Endothelial cell of umbilical vein (primary cell): ENCODE measurements at regions not wholly inside any gene's neighbourhood (a gene's known extent, or its start where the extent isn't known, plus 50 kb on each side); places are given as distances from the start of the nearest gene placed in this dataset.

Source experiments
- BruUV-seq: library from RNA; stranded (reverse); fragments of 400-500 nt; replicated peaks from 2 replicates; lab custom pipeline; 2021; lab: Mats Ljungman, UMichigan
- CTCF ChIA-PET: fragments of 300-600, 350-600 bp; sonication (Branson Sonifier 250); formaldehyde crosslinking; loops from one replicate; lab custom pipeline; 2021; ENCODE audit warnings: antibody characterized with exemption, inconsistent platforms; lab: Charles Lee
- POLR2A ChIA-PET: fragments of 300-600, 350-600 bp; sonication (Branson Sonifier 250); formaldehyde crosslinking; loops from one replicate; lab custom pipeline; 2021; ENCODE audit warnings: antibody characterized with exemption, inconsistent platforms; lab: Charles Lee
- DNase-seq: peaks from one replicate; pipeline ENCODE4 v3.0.0-alpha.2; 2011; ENCODE audit warnings: low read depth, low spot score
- FAIRE-seq: peaks from 2 replicates; lab custom pipeline; 2011; peaks lifted over from hg19 to GRCh38; lab: Jason Lieb, UNC
- H2AFZ ChIP-seq: 2 replicates; pipeline ENCODE4 v1.6.0; 2012; ENCODE audit warnings: low read depth, low read length, control low read depth, inconsistent platforms
- H3K27ac ChIP-seq: 2 replicates; pipeline ENCODE4 v1.5.1; 2011; ENCODE audit warnings: low read depth, mild to moderate bottlenecking, control low read depth, low read length, moderate library complexity; ENCODE audit not compliant: insufficient read depth
- H3K27me3 ChIP-seq, 2 experiments: 2 replicates each; pipeline versions ENCODE4 v1.6.0 to v1.6.1; 2011; ENCODE audit warnings: low read length in 2 of 2, mixed read lengths in 1 of 2; ENCODE audit not compliant: control insufficient read depth in 2 of 2, insufficient read depth in 2 of 2
- H3K36me3 ChIP-seq, 2 experiments: 2 replicates in 1 of 2; 3 replicates in 1 of 2; pipeline ENCODE4 v1.5.1; 2011; ENCODE audit warnings: low read length in 2 of 2, mild to moderate bottlenecking in 1 of 2, moderate library complexity in 1 of 2; ENCODE audit not compliant: control insufficient read depth in 2 of 2, insufficient read depth in 2 of 2; ENCODE audit errors: extremely low read depth in 1 of 2
- H3K4me1 ChIP-seq: 3 replicates; pipeline ENCODE4 v1.5.1; 2011; ENCODE audit warnings: mild to moderate bottlenecking, low read length; ENCODE audit not compliant: control insufficient read depth, insufficient read depth; ENCODE audit errors: extremely low read depth
- H3K4me2 ChIP-seq: 2 replicates; pipeline ENCODE4 v1.6.1; 2011; ENCODE audit warnings: low read length, control low read depth, mixed read lengths; ENCODE audit not compliant: insufficient read depth
- H3K4me3 ChIP-seq, 3 experiments: fragments of 200-600 bp in 1 of 3; sonication (generic), shearing (Covaris generic) in 1 of 3; replicated peaks in 1 of 3; 2 replicates each; pipeline ENCODE4 v1.5.1; 2011 to 2016; ENCODE audit warnings: control low read depth in 3 of 3, low read length in 3 of 3, mild to moderate bottlenecking in 2 of 3, inconsistent platforms in 1 of 3, low read depth in 1 of 3, moderate library complexity in 1 of 3; ENCODE audit not compliant: insufficient read depth in 1 of 3
- H3K79me2 ChIP-seq: 2 replicates; pipeline ENCODE4 v1.6.0; 2012; ENCODE audit warnings: low read length, inconsistent platforms; ENCODE audit not compliant: control insufficient read depth, insufficient read depth
- H3K9ac ChIP-seq: replicated peaks from 2 replicates; pipeline ENCODE3; 2011; ENCODE audit warnings: low read length, control low read depth; ENCODE audit not compliant: insufficient read depth; ENCODE audit errors: extremely low read depth
- H3K9me1 ChIP-seq: replicated peaks from 3 replicates; pipeline ENCODE4 v1.6.0; 2011; ENCODE audit warnings: mild to moderate bottlenecking, low read length; ENCODE audit not compliant: control insufficient read depth, insufficient read depth; ENCODE audit errors: extremely low read depth
- H3K9me3 ChIP-seq: replicated peaks from 2 replicates; pipeline ENCODE4 v1.5.1; 2012; ENCODE audit warnings: low read length, inconsistent platforms; ENCODE audit not compliant: control insufficient read depth, insufficient read depth
- H4K20me1 ChIP-seq: replicated peaks from 2 replicates; pipeline ENCODE3; 2011; ENCODE audit warnings: mild to moderate bottlenecking, low read length; ENCODE audit not compliant: control insufficient read depth, insufficient read depth; ENCODE audit errors: extremely low read depth
- CTCF ChIP-seq, 2 donors: IDR thresholded peaks; 1 replicate in 1 of 2; 2 replicates in 1 of 2; pipeline ENCODE4 v1.5.1; 2011; ENCODE audit warnings: low read length in 2 of 2, mild to moderate bottlenecking in 2 of 2, moderate library complexity in 2 of 2, control low read depth in 1 of 2, inconsistent platforms in 1 of 2, low read depth in 1 of 2; ENCODE audit not compliant: insufficient read depth in 1 of 2; ENCODE audit errors: extremely low read depth in 1 of 2
- EZH2 ChIP-seq: IDR thresholded peaks from 2 replicates; pipeline ENCODE4 v1.6.1; 2012; ENCODE audit warnings: borderline replicate concordance, low read depth, mild to moderate bottlenecking, moderate library complexity, low read length, inconsistent platforms; ENCODE audit not compliant: severe bottlenecking
- FOS ChIP-seq: IDR thresholded peaks from 2 replicates; pipeline ENCODE4 v1.6.1; 2011; ENCODE audit warnings: mild to moderate bottlenecking, low read length, moderate library complexity, borderline replicate concordance; ENCODE audit not compliant: insufficient read depth
- GATA2 ChIP-seq: IDR thresholded peaks from 2 replicates; pipeline ENCODE4 v1.7.0; 2011; ENCODE audit warnings: low read depth, mild to moderate bottlenecking, moderate library complexity, mixed read lengths, low read length; ENCODE audit not compliant: insufficient read length, insufficient read depth
- JUN ChIP-seq: IDR thresholded peaks from 2 replicates; pipeline ENCODE4 v1.6.1; 2011; ENCODE audit warnings: borderline replicate concordance, low read depth; ENCODE audit not compliant: insufficient read length, insufficient read depth
- MAX ChIP-seq: IDR thresholded peaks from 2 replicates; pipeline ENCODE4 v1.6.1; 2011; ENCODE audit not compliant: insufficient read depth, insufficient read length
- MYC ChIP-seq: IDR thresholded peaks from one replicate; pipeline ENCODE4 v1.6.1; 2011; ENCODE audit warnings: mild to moderate bottlenecking, low read depth, low read length
- POLR2A ChIP-seq: IDR thresholded peaks from 2 replicates; pipeline ENCODE4 v1.6.1; 2012; ENCODE audit warnings: low read depth, mild to moderate bottlenecking, control low read depth, low read length
- POLR2AphosphoS5 ChIP-seq: IDR thresholded peaks from 2 replicates; pipeline ENCODE4 v1.6.1; 2012; ENCODE audit warnings: low read depth, mild to moderate bottlenecking, control low read depth, low read length, moderate library complexity; ENCODE audit not compliant: insufficient read depth
- dilution Hi-C: fragments of 300-500 bp; cut with MboI; formaldehyde crosslinking; loops from one replicate; pipeline ENCODE4 v1.15.0; 2019; ENCODE audit warnings: low sequenced_read_pairs; ENCODE audit not compliant: extremely low pct_ligation_motif_present
- intact Hi-C: fragments of 100-400 bp; cut with micrococcal nuclease; formaldehyde crosslinking; loops from one replicate; pipeline ENCODE4 v1.10.0; 2022

- H3K9me3 ChIP-seq: no peaks in the 10 kb centered on the region
- no TSS peak for BruUV-seq
- H3K36me3 ChIP-seq: no peaks in the 10 kb centered on the region
- ChIA-PET POLR2A (no interaction called here), CTCF (no interaction called here)
- H3K27me3 ChIP-seq: no peaks in the 10 kb centered on the region
- H3K27ac ChIP-seq: no peak overlapping the region
- no peak for TF ChIP-seq POLR2AphosphoS5
- TF ChIP-seq POLR2A: no peak
- no peak for TF ChIP-seq MAX
- no peak for TF ChIP-seq JUN
- no peak for TF ChIP-seq MYC
- TF ChIP-seq CTCF (IDR thresholded peaks at IDR 0.05; ENCODE audit: extremely low read depth in 1 of 2, insufficient read depth in 1 of 2, low read depth in 1 of 2, low read length in 2 of 2): no peak
- TF ChIP-seq GATA2: no peak
- no peak for TF ChIP-seq EZH2
- TF ChIP-seq FOS: no peak
- no peak overlapping the region for H2AFZ ChIP-seq
- no peak overlapping the region for H3K4me2 ChIP-seq
- H3K9ac ChIP-seq: no peak overlapping the region
- no peaks in the 10 kb centered on the region for H4K20me1 ChIP-seq
- no peaks in the 10 kb centered on the region for H3K79me2 ChIP-seq
- dilution Hi-C loops: no loop called here
- no peak overlapping the region for H3K4me3 ChIP-seq
- H3K4me1 ChIP-seq: no peaks in the 10 kb centered on the region
- H3K9me1 ChIP-seq: no peaks in the 10 kb centered on the region
- FAIRE-seq (no peak), DNase-seq (no peak)
- intact Hi-C loops: no loop called here
These were observed 143.0 kb downstream of the CAVIN4 start for GRCh38 chr9:100720922-100721321.
